H9 (cell line): ENCODE measurements at regions not wholly inside any gene's neighbourhood (a gene's known extent, or its start where the extent isn't known, plus 50 kb on each side); places are given as distances from the start of the nearest gene placed in this dataset.

Source experiments
- DNase-seq: peaks from one replicate; pipeline ENCODE4 v3.0.0-alpha.2; 2017
- H2AFZ ChIP-seq: one replicate; pipeline ENCODE4 v1.6.1; 2013; ENCODE audit warnings: mild to moderate bottlenecking, low read length, control low read depth, moderate library complexity
- H2AK5ac ChIP-seq: 2 replicates; pipeline ENCODE4 v1.6.1; 2013; ENCODE audit warnings: low read length, control low read depth, mixed read lengths; ENCODE audit not compliant: insufficient read length
- H2BK120ac ChIP-seq: one replicate; pipeline ENCODE4 v1.6.1; 2013; ENCODE audit warnings: low read depth, mild to moderate bottlenecking, low read length, control low read depth, inconsistent platforms; ENCODE audit not compliant: poor library complexity, severe bottlenecking
- H2BK12ac ChIP-seq: 2 replicates; pipeline ENCODE4 v1.6.1; 2013; ENCODE audit warnings: low read length, control low read depth, mixed read lengths, low read depth; ENCODE audit not compliant: insufficient read length
- H2BK15ac ChIP-seq: 2 replicates; pipeline ENCODE4 v1.6.1; 2013; ENCODE audit warnings: low read depth, low read length, control low read depth
- H2BK20ac ChIP-seq: one replicate; pipeline ENCODE4 v1.6.1; 2013; ENCODE audit warnings: low read depth, mild to moderate bottlenecking, low read length, control low read depth, inconsistent platforms; ENCODE audit not compliant: poor library complexity, severe bottlenecking
- H2BK5ac ChIP-seq: 2 replicates; pipeline ENCODE4 v1.6.1; 2013; ENCODE audit warnings: low read length, control low read depth, mixed read lengths; ENCODE audit not compliant: insufficient read length
- H3K14ac ChIP-seq: 2 replicates; pipeline ENCODE4 v1.6.1; 2013; ENCODE audit warnings: low read length, control low read depth; ENCODE audit not compliant: insufficient read depth
- H3K18ac ChIP-seq: 2 replicates; pipeline ENCODE4 v1.6.1; 2013; ENCODE audit warnings: low read depth, mild to moderate bottlenecking, mixed read lengths, low read length, control low read depth; ENCODE audit not compliant: insufficient read length
- H3K23ac ChIP-seq: 2 replicates; pipeline ENCODE4 v1.6.1; 2013; ENCODE audit warnings: low read length, control low read depth, mixed read lengths, low read depth; ENCODE audit not compliant: insufficient read length
- H3K23me2 ChIP-seq: 2 replicates; pipeline ENCODE4 v1.6.1; 2013; ENCODE audit warnings: low read depth, mild to moderate bottlenecking, mixed read lengths, low read length, control low read depth; ENCODE audit not compliant: insufficient read length, poor library complexity, severe bottlenecking
- H3K27ac ChIP-seq: 2 replicates; pipeline ENCODE4 v1.5.1; 2013; ENCODE audit warnings: low read length, control low read depth, mixed read lengths, low read depth; ENCODE audit not compliant: insufficient read length
- H3K27me3 ChIP-seq: 2 replicates; pipeline ENCODE4 v1.6.1; 2013; ENCODE audit warnings: low read length, control low read depth, inconsistent platforms; ENCODE audit not compliant: insufficient read depth
- H3K4ac ChIP-seq: 2 replicates; pipeline ENCODE4 v1.6.1; 2013; ENCODE audit warnings: low read depth, mild to moderate bottlenecking, control low read depth, inconsistent platforms, low read length, moderate library complexity
- H3K4me1 ChIP-seq: 2 replicates; pipeline ENCODE4 v1.6.1; 2013; ENCODE audit warnings: low read length, control low read depth, inconsistent platforms; ENCODE audit not compliant: insufficient read depth
- H3K4me2 ChIP-seq: 2 replicates; pipeline ENCODE4 v1.6.1; 2013; ENCODE audit warnings: low read length, control low read depth, mixed read lengths; ENCODE audit not compliant: insufficient read length, insufficient read depth
- H3K56ac ChIP-seq: 2 replicates; pipeline ENCODE4 v1.6.1; 2013; ENCODE audit warnings: low read depth, mild to moderate bottlenecking, mixed read lengths, low read length, control low read depth; ENCODE audit not compliant: insufficient read length
- H3K79me1 ChIP-seq: 2 replicates; pipeline ENCODE4 v1.6.1; 2013; ENCODE audit warnings: low read depth, mild to moderate bottlenecking, moderate library complexity, low read length, control low read depth, inconsistent platforms; ENCODE audit not compliant: insufficient read depth, poor library complexity, severe bottlenecking
- H3K79me2 ChIP-seq: 2 replicates; pipeline ENCODE4 v1.6.1; 2013; ENCODE audit warnings: low read length, control low read depth, inconsistent platforms; ENCODE audit not compliant: insufficient read depth
- H3K9ac ChIP-seq: 2 replicates; pipeline ENCODE4 v1.6.1; 2013; ENCODE audit warnings: low read length, control low read depth, mixed read lengths; ENCODE audit not compliant: insufficient read length; ENCODE audit errors: extremely low read depth
- H3K9me3 ChIP-seq: one replicate; pipeline ENCODE4 v1.6.1; 2013; ENCODE audit warnings: low read depth, low read length, inconsistent platforms; ENCODE audit not compliant: control insufficient read depth
- H3T11ph ChIP-seq: one replicate; pipeline ENCODE4 v1.6.1; 2013; ENCODE audit warnings: mild to moderate bottlenecking, low read length, control low read depth, inconsistent platforms
- H4K20me1 ChIP-seq: one replicate; pipeline ENCODE4 v1.6.1; 2013; ENCODE audit not compliant: control insufficient read depth, insufficient read length, insufficient read depth
- H4K5ac ChIP-seq: 2 replicates; pipeline ENCODE4 v1.6.1; 2013; ENCODE audit warnings: low read depth, mild to moderate bottlenecking, mixed read lengths, low read length, control low read depth; ENCODE audit not compliant: insufficient read length
- H4K8ac ChIP-seq: replicated peaks from 2 replicates; pipeline ENCODE4 v1.6.1; 2013; ENCODE audit warnings: low read length, control low read depth, mixed read lengths, low read depth; ENCODE audit not compliant: insufficient read length
- H4K91ac ChIP-seq: 2 replicates; pipeline ENCODE4 v1.6.1; 2013; ENCODE audit warnings: low read depth, mild to moderate bottlenecking, moderate library complexity, mixed read lengths, low read length, control low read depth; ENCODE audit not compliant: insufficient read length
- H3K27ac Mint-ChIP-seq, 3 experiments: 2 replicates in 2 of 3; 3 replicates in 1 of 3; pipeline ENCODE4 v1.8.0; 2020 to 2021; ENCODE audit warnings: mixed read lengths in 3 of 3, mild to moderate bottlenecking in 1 of 3, moderate library complexity in 1 of 3
- H3K27me3 Mint-ChIP-seq: 2 replicates; pipeline ENCODE4 v1.8.0; 2021; ENCODE audit warnings: low read depth, mild to moderate bottlenecking, moderate library complexity, mixed read lengths
- H3K36me3 Mint-ChIP-seq, 3 experiments: 2 replicates in 2 of 3; 3 replicates in 1 of 3; pipeline ENCODE4 v1.8.0; 2020 to 2021; ENCODE audit warnings: low read depth in 3 of 3, mixed read lengths in 3 of 3; ENCODE audit not compliant: insufficient read depth in 1 of 3
- H3K4me1 Mint-ChIP-seq, 2 experiments: 2 replicates each; pipeline ENCODE4 v1.8.0; 2020; ENCODE audit warnings: mixed read lengths in 2 of 2
- H3K4me3 Mint-ChIP-seq, 2 experiments: 2 replicates in 1 of 2; 3 replicates in 1 of 2; pipeline ENCODE4 v1.8.0; 2020 to 2021; ENCODE audit warnings: mild to moderate bottlenecking in 2 of 2, mixed read lengths in 2 of 2, moderate library complexity in 1 of 2
- H3K9me3 Mint-ChIP-seq, 2 experiments: 2 replicates in 1 of 2; 3 replicates in 1 of 2; pipeline ENCODE4 v1.8.0; 2020; ENCODE audit warnings: mild to moderate bottlenecking in 2 of 2, mixed read lengths in 2 of 2, moderate library complexity in 1 of 2
- CTCF ChIP-seq: fragments of 200-600 bp; sonication (generic); conservative IDR thresholded peaks from 3 replicates; pipeline ENCODE4 v1.8.0; 2021; ENCODE audit warnings: antibody characterized with exemption, mild to moderate bottlenecking

GRCh38 chr1:80878343-80878742, 922.4 kb upstream of the ADGRL2 start:
- no peaks in the 10 kb centered on the region for H3K27me3 Mint-ChIP-seq
- H2AFZ ChIP-seq, result no peak overlapping the region
- H3K4ac ChIP-seq, result no peak overlapping the region
- TF ChIP-seq CTCF, result no peak
- H3K27me3 ChIP-seq, result no peaks in the 10 kb centered on the region
- H3K4me2 ChIP-seq, result no peak overlapping the region
- no peak overlapping the region for H2BK20ac ChIP-seq
- H3K23ac ChIP-seq, result no peak overlapping the region
- no peaks in the 10 kb centered on the region for H3K4me1 Mint-ChIP-seq
- no peak overlapping the region for H3K56ac ChIP-seq
- H4K8ac ChIP-seq, result no peak overlapping the region
- H3K27ac ChIP-seq, result no peak overlapping the region
- H4K20me1 ChIP-seq, result no peaks in the 10 kb centered on the region
- H3K27ac Mint-ChIP-seq, result no peak overlapping the region
- no peak overlapping the region for H3T11ph ChIP-seq
- no peak overlapping the region for H2BK12ac ChIP-seq
- no peak overlapping the region for H3K18ac ChIP-seq
- H2AK5ac ChIP-seq, result no peak overlapping the region
- no peaks in the 10 kb centered on the region for H3K4me1 ChIP-seq
- H3K23me2 ChIP-seq, result no peaks in the 10 kb centered on the region
- H3K14ac ChIP-seq, result no peak overlapping the region
- DNase-seq, result no peak
- H3K79me1 ChIP-seq, result no peaks in the 10 kb centered on the region
- no peak overlapping the region for H2BK15ac ChIP-seq
- H3K9me3 Mint-ChIP-seq, result no peaks in the 10 kb centered on the region
- no peaks in the 10 kb centered on the region for H3K9me3 ChIP-seq
- H3K9ac ChIP-seq, result no peak overlapping the region
- no peak overlapping the region for H4K5ac ChIP-seq
- no peak overlapping the region for H2BK120ac ChIP-seq
- no peaks in the 10 kb centered on the region for H3K79me2 ChIP-seq
- H3K4me3 Mint-ChIP-seq, result no peak overlapping the region
- no peak overlapping the region for H4K91ac ChIP-seq
- H3K36me3 Mint-ChIP-seq, result no peaks in the 10 kb centered on the region
- no peak overlapping the region for H2BK5ac ChIP-seq
